NB4 (cell line): ENCODE measurements at regions not wholly inside any gene's neighbourhood (a gene's known extent, or its start where the extent isn't known, plus 50 kb on each side); places are given as distances from the start of the nearest gene placed in this dataset.

ENCODE experiments used
- MAX ChIP-seq: IDR thresholded peaks from 2 replicates; pipeline ENCODE4 v1.6.1; 2011; ENCODE audit warnings: low read depth, low read length
- TF ChIP-seq, protein P1 (sequence below): IDR thresholded peaks from one replicate; pipeline ENCODE4 v1.5.1; 2012; ENCODE audit warnings: low read depth, low read length

DNA sequence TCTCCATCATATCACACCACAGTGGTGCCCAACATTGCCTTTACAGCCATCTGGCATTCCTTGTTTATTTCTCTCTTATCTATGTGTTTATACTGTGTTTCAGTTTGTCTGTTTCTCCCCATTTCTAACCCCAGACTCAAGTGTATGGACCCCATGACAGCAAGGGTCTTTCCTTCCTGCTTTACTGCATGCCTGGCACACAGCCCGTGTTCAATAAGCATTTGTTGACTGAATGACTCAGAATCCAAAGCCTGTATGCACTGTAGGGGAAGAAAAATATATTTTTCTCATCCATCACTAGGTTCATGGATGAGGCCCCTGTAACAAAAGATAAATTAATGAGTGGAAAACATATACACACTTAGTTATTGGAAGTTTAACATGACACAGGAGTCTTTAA, 190.8 kb upstream of the SEMA6A start:
- TF ChIP-seq, protein P1, sequence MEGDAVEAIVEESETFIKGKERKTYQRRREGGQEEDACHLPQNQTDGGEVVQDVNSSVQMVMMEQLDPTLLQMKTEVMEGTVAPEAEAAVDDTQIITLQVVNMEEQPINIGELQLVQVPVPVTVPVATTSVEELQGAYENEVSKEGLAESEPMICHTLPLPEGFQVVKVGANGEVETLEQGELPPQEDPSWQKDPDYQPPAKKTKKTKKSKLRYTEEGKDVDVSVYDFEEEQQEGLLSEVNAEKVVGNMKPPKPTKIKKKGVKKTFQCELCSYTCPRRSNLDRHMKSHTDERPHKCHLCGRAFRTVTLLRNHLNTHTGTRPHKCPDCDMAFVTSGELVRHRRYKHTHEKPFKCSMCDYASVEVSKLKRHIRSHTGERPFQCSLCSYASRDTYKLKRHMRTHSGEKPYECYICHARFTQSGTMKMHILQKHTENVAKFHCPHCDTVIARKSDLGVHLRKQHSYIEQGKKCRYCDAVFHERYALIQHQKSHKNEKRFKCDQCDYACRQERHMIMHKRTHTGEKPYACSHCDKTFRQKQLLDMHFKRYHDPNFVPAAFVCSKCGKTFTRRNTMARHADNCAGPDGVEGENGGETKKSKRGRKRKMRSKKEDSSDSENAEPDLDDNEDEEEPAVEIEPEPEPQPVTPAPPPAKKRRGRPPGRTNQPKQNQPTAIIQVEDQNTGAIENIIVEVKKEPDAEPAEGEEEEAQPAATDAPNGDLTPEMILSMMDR = no peak
- no peak for TF ChIP-seq MAX
